ENCODE measurements at regions not wholly inside any gene's neighbourhood (a gene's known extent, or its start where the extent isn't known, plus 50 kb on each side); places are given as distances from the start of the nearest gene placed in this dataset.

DNA sequence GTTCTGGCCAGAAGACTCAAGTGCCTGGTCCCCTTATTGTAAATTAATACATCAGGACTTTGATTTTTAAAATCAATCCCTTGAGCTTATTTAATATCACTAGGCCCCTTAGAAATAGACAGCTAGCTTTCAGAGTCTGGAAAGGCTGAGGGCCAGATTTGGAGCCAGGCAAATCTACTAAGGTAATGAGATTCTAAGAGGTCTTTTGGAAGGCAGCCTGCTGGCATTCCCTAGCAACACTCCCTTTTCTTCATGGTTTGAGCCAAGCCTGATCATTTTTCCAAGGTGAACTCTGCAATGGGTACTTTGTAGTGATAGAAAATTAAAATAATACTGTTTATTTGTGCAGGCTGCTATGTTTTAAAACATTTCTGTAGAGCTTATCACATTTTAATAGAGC lies 378.5 kb downstream of the FAT4 start:
- Histone ChIP-seq H3K9me3 (peaks cover 6% of the 10 kb centered on the region), H4K20me1 (no peaks in the 10 kb centered on the region), H3K27me3 (no peaks in the 10 kb centered on the region), H3K4me1 (no peaks in the 10 kb centered on the region), H3K36me3 (no peaks in the 10 kb centered on the region), H3K4me2 (no peak overlapping the region), H3K9ac (no peak overlapping the region), H3K27ac (no peak overlapping the region), H3K4me3 (no peak overlapping the region)
- TF ChIP-seq Cebpa-rat (IDR thresholded peaks at IDR 0.05), result no peak

DNA sequence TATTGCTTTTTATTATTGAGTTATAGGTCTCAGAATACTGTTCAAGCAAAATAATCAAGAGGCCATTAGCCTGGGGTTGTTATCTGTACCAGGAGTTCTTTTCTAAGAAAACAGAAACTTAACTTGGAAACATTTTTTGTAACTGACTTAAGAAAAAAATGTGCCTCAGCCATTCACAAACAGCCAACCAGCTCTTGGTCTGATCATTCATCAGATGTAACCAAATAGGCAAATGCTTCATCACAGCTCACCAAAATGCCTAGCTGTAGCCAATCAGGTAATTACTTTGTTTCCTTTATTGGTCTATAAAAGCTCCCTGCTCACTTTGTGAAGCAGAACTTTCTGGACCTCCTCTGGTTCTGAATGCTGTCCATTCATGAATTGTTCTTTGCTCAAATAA lies 387.7 kb downstream of the FAT4 start:
- H3K4me1 ChIP-seq, result no peaks in the 10 kb centered on the region
- no peaks in the 10 kb centered on the region for H3K27me3 ChIP-seq
- TF ChIP-seq Cebpa-rat (IDR thresholded peaks at IDR 0.05), result no peak
- H3K36me3 ChIP-seq, result no peaks in the 10 kb centered on the region
- H3K27ac ChIP-seq, result no peak overlapping the region
- H3K9ac ChIP-seq, result no peak overlapping the region
- no peaks in the 10 kb centered on the region for H4K20me1 ChIP-seq
- H3K9me3 ChIP-seq, result peaks cover 10% of the 10 kb centered on the region
- no peak overlapping the region for H3K4me3 ChIP-seq
- no peak overlapping the region for H3K4me2 ChIP-seq

DNA sequence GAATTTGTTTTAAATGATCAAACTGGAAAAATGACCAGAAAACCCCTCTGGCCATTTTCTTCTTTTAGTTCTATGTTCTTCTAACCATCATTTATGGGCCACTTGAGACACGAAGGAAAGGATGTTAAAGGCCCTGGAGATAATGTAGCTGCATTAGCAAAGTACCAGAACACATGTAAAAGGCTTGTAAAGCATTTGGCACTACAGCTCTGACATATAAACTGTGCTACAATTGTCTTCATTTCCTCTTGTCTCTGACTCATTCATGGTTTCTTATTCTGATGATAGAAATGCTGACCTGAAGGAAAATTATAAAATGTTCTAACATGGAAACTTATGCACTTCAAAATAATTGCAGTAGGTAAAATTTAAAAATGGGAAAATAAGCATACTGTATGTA lies 388.7 kb downstream of the FAT4 start:
- H3K9ac ChIP-seq, result no peak overlapping the region
- H3K9me3 ChIP-seq, result 0 out of 2 replicates have a peak, but pooled peaks cover 2% of the 10 kb centered on the region
- TF ChIP-seq Cebpa-rat (IDR thresholded peaks at IDR 0.05), result no peak
- H3K4me3 ChIP-seq, result no peak overlapping the region
- H3K4me1 ChIP-seq, result no peaks in the 10 kb centered on the region
- H3K27ac ChIP-seq, result no peak overlapping the region
- no peaks in the 10 kb centered on the region for H3K27me3 ChIP-seq
- H3K4me2 ChIP-seq, result no peak overlapping the region
- H4K20me1 ChIP-seq, result no peaks in the 10 kb centered on the region
- H3K36me3 ChIP-seq, result no peaks in the 10 kb centered on the region

DNA sequence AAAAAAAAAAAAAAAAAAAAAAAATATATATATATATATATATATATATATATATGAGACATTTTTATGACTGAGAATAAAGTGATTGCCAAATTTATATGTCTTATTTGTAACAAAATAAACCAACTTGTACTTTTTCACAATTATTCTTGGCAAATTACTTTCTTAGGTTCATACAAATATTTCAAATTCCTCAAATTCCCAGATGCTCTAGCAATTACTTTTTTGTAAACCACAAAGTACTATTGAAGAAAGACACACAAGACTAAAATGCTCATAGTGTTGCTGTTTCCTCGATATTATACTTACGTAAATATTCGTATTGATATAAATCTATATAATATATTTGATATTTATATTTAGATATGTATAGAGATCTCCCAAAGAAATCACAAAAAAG lies 390.0 kb downstream of the FAT4 start:
- no peaks in the 10 kb centered on the region for H3K9me3 ChIP-seq
- H4K20me1 ChIP-seq, result no peaks in the 10 kb centered on the region
- H3K36me3 ChIP-seq, result no peaks in the 10 kb centered on the region
- no peak for TF ChIP-seq Cebpa-rat (IDR thresholded peaks at IDR 0.05)
- no peak overlapping the region for H3K4me3 ChIP-seq
- no peaks in the 10 kb centered on the region for H3K27me3 ChIP-seq
- no peak overlapping the region for H3K4me2 ChIP-seq
- H3K9ac ChIP-seq, result no peak overlapping the region
- no peaks in the 10 kb centered on the region for H3K4me1 ChIP-seq
- H3K27ac ChIP-seq, result no peak overlapping the region

DNA sequence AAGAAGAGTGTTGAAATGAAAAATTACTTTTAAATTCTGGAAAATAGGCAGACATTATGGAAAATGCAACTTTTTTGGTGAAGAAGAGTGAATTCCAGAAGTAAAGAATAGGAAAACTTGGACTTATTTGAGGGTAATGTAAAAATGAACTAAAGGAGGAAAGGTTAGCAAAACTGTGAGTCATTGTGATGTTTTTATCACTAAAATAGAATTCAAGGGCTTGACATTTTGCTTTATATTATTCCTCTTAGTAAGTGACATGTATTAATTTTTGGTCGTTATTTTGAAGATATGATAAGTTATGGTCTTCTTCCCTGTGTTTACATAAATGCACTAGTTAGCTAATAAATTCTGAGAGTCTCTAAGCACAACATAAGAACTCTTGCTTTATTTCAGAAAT lies 390.9 kb downstream of the FAT4 start:
- TF ChIP-seq Cebpa-rat (IDR thresholded peaks at IDR 0.05), result no peak
- Histone ChIP-seq H3K27ac (no peak overlapping the region), H3K4me2 (no peak overlapping the region), H3K9ac (no peak overlapping the region), H3K36me3 (no peaks in the 10 kb centered on the region), H3K4me3 (no peak overlapping the region), H3K27me3 (no peaks in the 10 kb centered on the region), H4K20me1 (no peaks in the 10 kb centered on the region), H3K4me1 (no peaks in the 10 kb centered on the region), H3K9me3 (no peaks in the 10 kb centered on the region)

DNA sequence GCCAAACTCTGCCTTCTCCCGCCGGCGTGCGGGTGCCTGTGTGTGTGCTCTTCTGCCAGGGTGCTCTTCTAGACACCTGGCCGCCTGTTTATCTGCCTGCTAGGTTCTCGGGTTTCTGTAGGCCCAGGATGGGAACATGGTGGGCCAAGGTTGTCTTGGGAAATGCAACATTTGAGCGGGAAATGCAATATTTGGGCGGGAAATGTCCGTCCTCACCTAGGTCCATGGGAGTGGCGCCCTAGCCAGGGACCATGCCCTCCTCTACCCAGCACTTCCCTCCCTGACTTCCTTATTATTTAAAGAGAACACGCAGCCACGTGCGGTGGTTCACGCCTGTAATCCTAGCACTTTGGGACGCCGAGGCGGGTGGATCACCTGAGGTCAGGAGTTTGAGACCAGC lies 392.6 kb downstream of the FAT4 start:
- Histone ChIP-seq H3K27ac (no peak overlapping the region), H3K27me3 (no peaks in the 10 kb centered on the region), H3K4me2 (no peak overlapping the region), H3K4me3 (no peak overlapping the region), H3K9ac (no peak overlapping the region), H4K20me1 (no peaks in the 10 kb centered on the region), H3K4me1 (no peaks in the 10 kb centered on the region), H3K36me3 (no peaks in the 10 kb centered on the region), H3K9me3 (no peaks in the 10 kb centered on the region)
- no peak for TF ChIP-seq Cebpa-rat (IDR thresholded peaks at IDR 0.05)

DNA sequence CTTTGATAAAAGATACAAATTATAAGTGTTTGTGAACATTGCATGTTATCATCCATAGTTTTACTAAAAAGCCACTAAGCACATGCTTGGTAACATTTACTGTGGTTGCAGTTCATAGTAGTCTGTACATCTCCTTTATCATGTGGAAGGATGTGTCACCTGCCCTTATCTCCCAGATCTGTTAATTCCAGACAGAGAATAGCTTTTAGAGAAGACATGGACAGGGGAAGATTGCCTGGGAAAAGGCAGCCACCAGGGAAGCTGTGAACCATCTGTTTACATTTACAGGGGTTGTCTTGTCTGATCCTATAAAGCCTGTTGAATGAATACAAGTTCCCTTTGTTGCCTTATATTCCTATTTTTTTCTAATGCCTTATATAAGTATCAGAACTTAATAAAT lies 396.0 kb downstream of the FAT4 start:
- Histone ChIP-seq H3K9me3 (no peaks in the 10 kb centered on the region), H3K9ac (no peak overlapping the region), H3K4me2 (no peak overlapping the region), H3K4me1 (no peaks in the 10 kb centered on the region), H3K36me3 (no peaks in the 10 kb centered on the region), H3K4me3 (no peak overlapping the region), H3K27me3 (no peaks in the 10 kb centered on the region), H4K20me1 (no peaks in the 10 kb centered on the region), H3K27ac (no peak overlapping the region)
- TF ChIP-seq Cebpa-rat (IDR thresholded peaks at IDR 0.05), result no peak

DNA sequence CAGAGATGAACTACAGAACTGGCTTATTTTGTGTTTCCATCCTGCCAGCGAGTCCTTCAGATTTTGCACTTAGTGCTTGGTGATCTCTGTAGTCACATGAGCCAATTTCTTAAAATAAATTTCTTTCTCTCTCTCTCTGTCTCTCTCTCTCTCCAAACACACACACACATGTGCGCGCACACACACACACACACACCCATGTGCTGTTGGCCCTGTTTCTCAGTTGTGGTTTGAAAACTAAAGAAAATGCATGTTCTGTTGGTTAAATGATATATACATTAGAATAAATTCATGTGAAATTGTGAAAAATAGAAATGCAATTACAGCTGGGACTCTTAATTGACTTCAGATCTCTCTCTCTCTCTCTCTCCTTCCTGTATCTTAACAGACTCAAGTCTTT lies 399.3 kb downstream of the FAT4 start:
- TF ChIP-seq Cebpa-rat (IDR thresholded peaks at IDR 0.05), result no peak
- Histone ChIP-seq H3K4me1 (no peaks in the 10 kb centered on the region), H3K9ac (no peak overlapping the region), H3K4me3 (no peak overlapping the region), H3K9me3 (no peaks in the 10 kb centered on the region), H3K4me2 (no peak overlapping the region), H3K36me3 (no peaks in the 10 kb centered on the region), H3K27me3 (no peaks in the 10 kb centered on the region), H3K27ac (no peak overlapping the region), H4K20me1 (no peaks in the 10 kb centered on the region)

DNA sequence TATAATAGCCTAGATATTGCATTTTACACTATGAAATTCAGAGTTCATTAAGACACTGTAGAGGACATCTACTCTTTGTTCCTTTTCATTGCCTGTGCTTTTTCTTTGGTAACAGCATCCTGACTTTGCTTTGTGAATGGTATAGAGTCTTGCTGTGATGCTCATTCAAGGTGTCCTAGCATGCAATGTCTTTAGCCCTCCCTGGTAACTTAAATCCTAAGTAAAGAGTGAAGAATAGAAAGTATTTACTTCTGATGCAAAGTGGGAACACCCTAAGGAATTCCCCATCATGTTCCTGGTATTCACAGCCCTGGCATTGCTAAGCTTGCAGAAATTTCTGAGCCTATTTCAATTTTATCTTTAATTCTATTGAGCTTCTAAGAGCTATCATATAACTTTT lies 400.1 kb downstream of the FAT4 start:
- Histone ChIP-seq H3K4me1 (no peaks in the 10 kb centered on the region), H3K4me3 (no peak overlapping the region), H3K36me3 (no peaks in the 10 kb centered on the region), H3K9ac (no peak overlapping the region), H3K9me3 (no peaks in the 10 kb centered on the region), H3K27ac (no peak overlapping the region), H4K20me1 (no peaks in the 10 kb centered on the region), H3K27me3 (no peaks in the 10 kb centered on the region), H3K4me2 (no peak overlapping the region)
- TF ChIP-seq Cebpa-rat (IDR thresholded peaks at IDR 0.05), result no peak

DNA sequence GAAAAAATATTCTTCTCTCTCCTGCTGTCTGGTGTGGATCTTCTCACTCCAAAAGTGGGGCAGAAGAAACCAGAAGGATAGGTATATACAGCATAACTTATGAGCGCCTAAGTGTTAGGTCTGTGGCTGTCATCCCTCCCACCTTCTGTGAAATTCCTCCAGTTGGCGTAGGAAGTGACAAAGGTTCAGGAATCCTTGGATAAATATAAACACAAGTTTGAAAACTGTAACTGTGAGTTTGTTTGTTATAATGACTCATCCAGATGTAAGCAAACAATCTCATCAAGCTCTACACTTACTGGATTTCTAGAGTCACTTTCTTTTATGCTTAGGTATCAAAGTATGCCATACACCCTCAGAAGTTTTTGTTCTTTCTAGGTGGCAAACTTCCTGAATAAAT lies 405.2 kb downstream of the FAT4 start:
- Histone ChIP-seq H3K27me3 (no peaks in the 10 kb centered on the region), H3K9ac (no peak overlapping the region), H3K4me2 (no peak overlapping the region), H3K27ac (no peak overlapping the region), H3K4me1 (no peaks in the 10 kb centered on the region), H3K36me3 (no peaks in the 10 kb centered on the region), H4K20me1 (no peaks in the 10 kb centered on the region), H3K4me3 (no peak overlapping the region), H3K9me3 (no peaks in the 10 kb centered on the region)
- no peak for TF ChIP-seq Cebpa-rat (IDR thresholded peaks at IDR 0.05)

DNA sequence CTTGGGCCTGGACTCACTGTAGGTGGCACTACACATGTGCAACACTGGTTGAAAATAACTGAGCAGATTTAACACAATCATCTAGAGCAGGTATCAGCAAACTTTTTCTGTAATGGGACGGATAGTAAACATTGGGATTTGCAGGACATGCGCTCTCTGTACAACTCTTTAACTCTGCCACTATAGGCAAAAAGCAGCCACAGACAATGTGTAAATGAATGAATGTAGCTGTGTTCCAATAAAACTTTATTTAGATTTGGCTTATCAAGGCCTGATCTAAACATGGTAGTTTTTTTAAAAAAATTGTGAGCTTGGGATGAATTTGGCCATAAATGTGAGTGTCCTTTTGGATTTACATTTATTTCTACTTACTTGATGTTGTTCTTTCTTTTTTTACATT lies 407.3 kb downstream of the FAT4 start:
- Histone ChIP-seq H3K27me3 (no peaks in the 10 kb centered on the region), H3K36me3 (no peaks in the 10 kb centered on the region), H3K4me2 (no peak overlapping the region), H4K20me1 (no peaks in the 10 kb centered on the region), H3K27ac (no peak overlapping the region), H3K9ac (no peak overlapping the region), H3K9me3 (no peaks in the 10 kb centered on the region), H3K4me3 (no peak overlapping the region), H3K4me1 (no peaks in the 10 kb centered on the region)
- no peak for TF ChIP-seq Cebpa-rat (IDR thresholded peaks at IDR 0.05)

All from BLaER1 (cell line).